B cell (primary cell): ENCODE measurements at regions not wholly inside any gene's neighbourhood (a gene's known extent, or its start where the extent isn't known, plus 50 kb on each side); places are given as distances from the start of the nearest gene placed in this dataset.

Experiments
- CTCF ChIP-seq: fragments of 200-600 bp; IDR thresholded peaks from one replicate; pipeline ENCODE4 v1.8.0; 2022; ENCODE audit warnings: antibody characterized with exemption, mild to moderate bottlenecking
- EZH2 ChIP-seq: IDR thresholded peaks from 2 replicates; pipeline ENCODE4 v1.6.1; 2012; ENCODE audit warnings: borderline replicate concordance, low read depth, mild to moderate bottlenecking, moderate library complexity, low read length; ENCODE audit not compliant: insufficient read depth, poor library complexity, severe bottlenecking

GRCh38 chr16:62755938-62756337 lies 719.7 kb upstream of the CDH8 start:
- TF ChIP-seq CTCF (no peak), EZH2 (no peak)
